ENCODE measurements at regions not wholly inside any gene's neighbourhood (a gene's known extent, or its start where the extent isn't known, plus 50 kb on each side); places are given as distances from the start of the nearest gene placed in this dataset.

DNA sequence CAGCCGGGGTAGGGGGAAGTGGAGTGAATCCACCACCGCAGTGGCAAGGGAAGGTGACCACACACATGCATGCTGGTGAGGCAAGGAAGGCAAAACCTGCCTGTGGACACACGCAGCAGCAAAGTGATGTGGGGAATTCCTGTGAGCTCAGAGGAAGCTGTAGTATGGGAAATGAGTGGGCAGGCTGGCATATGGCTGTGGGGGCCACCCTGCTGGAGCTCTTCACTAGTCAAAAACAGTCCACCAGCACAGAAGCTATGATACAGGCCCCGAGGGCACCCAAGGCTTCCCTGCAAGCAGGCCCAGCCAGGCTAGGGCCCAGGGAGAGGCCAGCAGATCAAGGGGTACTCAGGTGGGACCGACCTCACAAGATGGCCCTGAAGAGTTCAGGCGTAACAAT lies 239.1 kb downstream of the CHM start:
- TF ChIP-seq EZH2phosphoT487 (IDR thresholded peaks at IDR 0.05; ENCODE audit: borderline replicate concordance), result no peak
- no peak for TF ChIP-seq CTCF (conservative IDR thresholded peaks at IDR 0.05; ENCODE audit: low read length)
